ENCODE measurements at regions not wholly inside any gene's neighbourhood (a gene's known extent, or its start where the extent isn't known, plus 50 kb on each side); places are given as distances from the start of the nearest gene placed in this dataset.

DNA sequence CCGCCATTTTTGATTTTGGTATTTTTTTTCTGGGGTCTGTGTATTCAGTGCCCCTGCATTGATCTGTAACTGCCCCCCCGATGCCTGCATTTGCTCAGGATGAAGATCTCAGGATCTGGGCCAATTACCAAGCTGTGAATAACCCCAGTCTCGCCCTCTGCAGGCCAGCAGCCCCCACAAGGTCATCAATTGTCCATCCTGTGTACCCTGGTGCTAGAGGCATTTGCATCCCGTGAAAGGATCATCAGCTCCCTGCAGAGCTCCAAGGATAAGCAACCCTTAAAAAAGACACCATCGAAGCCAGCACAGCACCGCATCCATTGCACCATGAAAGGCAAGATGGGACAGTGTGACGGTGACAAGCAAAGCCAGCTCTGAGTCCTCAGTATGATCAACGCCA is 154.1 kb upstream of the KLHL29 start:
- no peak overlapping the region for H2AK5ac ChIP-seq (ENCODE audit: low read depth, low read length)
- no peak overlapping the region for H3K4me2 ChIP-seq (ENCODE audit: low read depth, low read length)
- ChIA-PET POLR2A (ENCODE audit: unreplicated experiment) (interaction anchor here (0.6 kb wide), 1 partner anchor 16 kb away, joined by 6 read pairs; no protein-coding TSS in a partner anchor), CTCF (interaction anchor here (0.6 kb wide), 1 partner anchor 1207 kb away, joined by 8 read pairs; no protein-coding TSS in a partner anchor)
- no peak overlapping the region for H2BK20ac ChIP-seq (ENCODE audit: low read depth, low read length)
- H2AK9ac ChIP-seq (replicated peaks; ENCODE audit: low read depth, low read length, poor library complexity), result no peak overlapping the region
- no peak overlapping the region for H3K14ac ChIP-seq (replicated peaks; ENCODE audit: low read depth, low read length)
- no CpG with 5 or more reads among the region's 8 CpGs for WGBS, 2 experiments (ENCODE audit: extremely low coverage in 2 of 2, insufficient read length in 1 of 2)
- no peaks in the 10 kb centered on the region for H3K4me1 ChIP-seq (ENCODE audit: control insufficient read depth, insufficient read depth, low read length)
- H4K8ac ChIP-seq (ENCODE audit: low read depth in 2 of 2, low read length in 2 of 2), result no peak overlapping the region
- no peak overlapping the region for H2BK120ac ChIP-seq (ENCODE audit: low read depth, low read length)
- H3K9ac ChIP-seq (ENCODE audit: low read depth, low read length), result no peak overlapping the region
- dilution Hi-C loops (cut with HindIII; ENCODE audit: low sequenced_read_pairs, unreplicated experiment), result no loop called here
- BruUV-seq (replicated peaks), result no TSS peak
- no peak overlapping the region for H4K5ac ChIP-seq (ENCODE audit: low read depth, low read length)
- in situ Hi-C loops (cut with MboI; ENCODE audit: low sequenced_read_pairs), result no loop called here
- no peaks in the 10 kb centered on the region for H3K9me1 ChIP-seq (ENCODE audit: insufficient read depth, low read length)
- no peak overlapping the region for H3K23ac ChIP-seq (ENCODE audit: low read depth, low read length)
- H2BK15ac ChIP-seq (ENCODE audit: low read depth, low read length), result no peak overlapping the region
- H2AFZ ChIP-seq (replicated peaks; ENCODE audit: low read length, poor library complexity), result no peak overlapping the region
- H3K36me3 ChIP-seq (ENCODE audit: control insufficient read depth, insufficient read depth, low read length), result no peaks in the 10 kb centered on the region
- no peak overlapping the region for H3K18ac ChIP-seq (ENCODE audit: low read depth, low read length)
- H3K79me1 ChIP-seq (ENCODE audit: low read depth in 1 of 2, low read length in 2 of 2), result no peaks in the 10 kb centered on the region
- no peak for TF ChIP-seq MAZ (IDR thresholded peaks at IDR 0.05; ENCODE audit: borderline replicate concordance, low read depth, low read length)
- no peak for TF ChIP-seq RCOR1 (IDR thresholded peaks at IDR 0.05; ENCODE audit: insufficient replicate concordance, low read length)
- TF ChIP-seq SMC3 (IDR thresholded peaks at IDR 0.05; ENCODE audit: low read depth, low read length), result no peak
- TF ChIP-seq, protein P1, sequence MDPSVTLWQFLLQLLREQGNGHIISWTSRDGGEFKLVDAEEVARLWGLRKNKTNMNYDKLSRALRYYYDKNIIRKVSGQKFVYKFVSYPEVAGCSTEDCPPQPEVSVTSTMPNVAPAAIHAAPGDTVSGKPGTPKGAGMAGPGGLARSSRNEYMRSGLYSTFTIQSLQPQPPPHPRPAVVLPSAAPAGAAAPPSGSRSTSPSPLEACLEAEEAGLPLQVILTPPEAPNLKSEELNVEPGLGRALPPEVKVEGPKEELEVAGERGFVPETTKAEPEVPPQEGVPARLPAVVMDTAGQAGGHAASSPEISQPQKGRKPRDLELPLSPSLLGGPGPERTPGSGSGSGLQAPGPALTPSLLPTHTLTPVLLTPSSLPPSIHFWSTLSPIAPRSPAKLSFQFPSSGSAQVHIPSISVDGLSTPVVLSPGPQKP (IDR thresholded peaks at IDR 0.05; ENCODE audit: borderline replicate concordance, low read depth, low read length), result no peak
- no peak for TF ChIP-seq NFE2L2 (IDR thresholded peaks at IDR 0.05; ENCODE audit: low read depth, low read length)
- TF ChIP-seq FOS (IDR thresholded peaks at IDR 0.05; ENCODE audit: low read depth, low read length), result no peak
- no peak for TF ChIP-seq MXI1 (IDR thresholded peaks at IDR 0.05; ENCODE audit: borderline replicate concordance, low read depth, low read length)
- TF ChIP-seq RFX5 (IDR thresholded peaks at IDR 0.05; ENCODE audit: low read depth, low read length), result no peak
- TF ChIP-seq RAD21 (IDR thresholded peaks at IDR 0.05; ENCODE audit: low read length), result no peak
- no peak for TF ChIP-seq POLR2A (IDR thresholded peaks at IDR 0.05; ENCODE audit: low read depth, low read length)
- TF ChIP-seq CEBPB (IDR thresholded peaks at IDR 0.05; ENCODE audit: low read depth, low read length), result no peak
- no peak for TF ChIP-seq BHLHE40 (IDR thresholded peaks at IDR 0.05; ENCODE audit: low read depth, low read length)
- TF ChIP-seq, protein P2, sequence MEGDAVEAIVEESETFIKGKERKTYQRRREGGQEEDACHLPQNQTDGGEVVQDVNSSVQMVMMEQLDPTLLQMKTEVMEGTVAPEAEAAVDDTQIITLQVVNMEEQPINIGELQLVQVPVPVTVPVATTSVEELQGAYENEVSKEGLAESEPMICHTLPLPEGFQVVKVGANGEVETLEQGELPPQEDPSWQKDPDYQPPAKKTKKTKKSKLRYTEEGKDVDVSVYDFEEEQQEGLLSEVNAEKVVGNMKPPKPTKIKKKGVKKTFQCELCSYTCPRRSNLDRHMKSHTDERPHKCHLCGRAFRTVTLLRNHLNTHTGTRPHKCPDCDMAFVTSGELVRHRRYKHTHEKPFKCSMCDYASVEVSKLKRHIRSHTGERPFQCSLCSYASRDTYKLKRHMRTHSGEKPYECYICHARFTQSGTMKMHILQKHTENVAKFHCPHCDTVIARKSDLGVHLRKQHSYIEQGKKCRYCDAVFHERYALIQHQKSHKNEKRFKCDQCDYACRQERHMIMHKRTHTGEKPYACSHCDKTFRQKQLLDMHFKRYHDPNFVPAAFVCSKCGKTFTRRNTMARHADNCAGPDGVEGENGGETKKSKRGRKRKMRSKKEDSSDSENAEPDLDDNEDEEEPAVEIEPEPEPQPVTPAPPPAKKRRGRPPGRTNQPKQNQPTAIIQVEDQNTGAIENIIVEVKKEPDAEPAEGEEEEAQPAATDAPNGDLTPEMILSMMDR (conservative IDR thresholded peaks at IDR 0.05; ENCODE audit: low read depth, low read length), result no peak
- no peak for TF ChIP-seq MAFK (IDR thresholded peaks at IDR 0.05; ENCODE audit: low read depth, low read length)
- TF ChIP-seq CHD1 (IDR thresholded peaks at IDR 0.05; ENCODE audit: low read depth, low read length), result no peak
- TF ChIP-seq, protein P3, sequence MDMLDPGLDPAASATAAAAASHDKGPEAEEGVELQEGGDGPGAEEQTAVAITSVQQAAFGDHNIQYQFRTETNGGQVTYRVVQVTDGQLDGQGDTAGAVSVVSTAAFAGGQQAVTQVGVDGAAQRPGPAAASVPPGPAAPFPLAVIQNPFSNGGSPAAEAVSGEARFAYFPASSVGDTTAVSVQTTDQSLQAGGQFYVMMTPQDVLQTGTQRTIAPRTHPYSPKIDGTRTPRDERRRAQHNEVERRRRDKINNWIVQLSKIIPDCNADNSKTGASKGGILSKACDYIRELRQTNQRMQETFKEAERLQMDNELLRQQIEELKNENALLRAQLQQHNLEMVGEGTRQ (IDR thresholded peaks at IDR 0.05; ENCODE audit: low read depth, low read length), result no peak
- H4K91ac ChIP-seq (ENCODE audit: insufficient read depth, low read depth, low read length), result no peak overlapping the region
- no peak overlapping the region for H3K4me3 ChIP-seq (ENCODE audit: insufficient read depth, low read depth, low read length)
- no peaks in the 10 kb centered on the region for H4K20me1 ChIP-seq (ENCODE audit: insufficient read depth, low read length)
- no peaks in the 10 kb centered on the region for H3K9me3 ChIP-seq (ENCODE audit: control insufficient read depth, insufficient read depth, low read length)
- ATAC-seq (ENCODE audit: low read depth), result no peak
- H3K27me3 ChIP-seq (ENCODE audit: control insufficient read depth, insufficient read depth, low read length), result no peaks in the 10 kb centered on the region
- no peak for DNase-seq
- no peak overlapping the region for H3K27ac ChIP-seq (ENCODE audit: insufficient read depth, low read length)
- intact Hi-C loops (cut with micrococcal nuclease), result no loop called here
- H3K56ac ChIP-seq (ENCODE audit: extremely low read depth, insufficient read depth, low read length), result no peak overlapping the region
- H3K4ac ChIP-seq (ENCODE audit: low read depth, low read length), result no peak overlapping the region
- H2BK5ac ChIP-seq (ENCODE audit: low read depth, low read length, poor library complexity, severe bottlenecking), result no peak overlapping the region

All from IMR-90 (cell line).